ENCODE measurements at regions not wholly inside any gene's neighbourhood (a gene's known extent, or its start where the extent isn't known, plus 50 kb on each side); places are given as distances from the start of the nearest gene placed in this dataset.

DNA sequence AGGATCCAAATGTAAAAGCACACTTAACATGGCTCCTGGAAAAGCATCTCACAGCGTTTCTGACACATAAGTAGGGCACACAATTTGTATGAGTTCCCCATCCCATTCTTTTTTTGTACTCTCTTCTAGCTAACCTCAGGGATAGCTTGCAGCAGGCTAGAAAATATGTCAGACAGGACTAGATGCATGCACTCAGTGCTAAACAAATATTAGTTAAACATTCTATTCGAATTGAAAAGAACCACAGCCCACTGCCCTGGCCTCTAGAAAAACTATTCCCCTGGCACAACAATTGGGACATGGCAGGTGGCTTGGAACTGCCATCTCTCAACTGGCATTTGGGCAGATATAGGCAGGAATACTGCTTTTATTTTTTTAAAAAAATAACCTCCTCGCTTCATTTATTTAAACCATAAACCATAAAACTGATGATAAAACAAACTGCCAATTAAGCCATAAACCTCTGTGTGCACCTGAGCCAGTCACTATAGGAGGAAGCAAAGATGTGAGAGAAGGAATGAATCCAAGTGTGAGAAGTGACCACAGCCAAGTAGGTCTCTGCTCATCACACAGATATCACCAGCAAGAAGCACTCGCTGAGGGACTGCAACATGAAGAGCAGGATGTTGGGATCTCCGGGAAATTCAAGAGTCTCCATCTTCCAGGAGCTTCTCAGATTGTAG is 394.1 kb downstream of the NEBL start (continued):
- TF ChIP-seq, protein P1, sequence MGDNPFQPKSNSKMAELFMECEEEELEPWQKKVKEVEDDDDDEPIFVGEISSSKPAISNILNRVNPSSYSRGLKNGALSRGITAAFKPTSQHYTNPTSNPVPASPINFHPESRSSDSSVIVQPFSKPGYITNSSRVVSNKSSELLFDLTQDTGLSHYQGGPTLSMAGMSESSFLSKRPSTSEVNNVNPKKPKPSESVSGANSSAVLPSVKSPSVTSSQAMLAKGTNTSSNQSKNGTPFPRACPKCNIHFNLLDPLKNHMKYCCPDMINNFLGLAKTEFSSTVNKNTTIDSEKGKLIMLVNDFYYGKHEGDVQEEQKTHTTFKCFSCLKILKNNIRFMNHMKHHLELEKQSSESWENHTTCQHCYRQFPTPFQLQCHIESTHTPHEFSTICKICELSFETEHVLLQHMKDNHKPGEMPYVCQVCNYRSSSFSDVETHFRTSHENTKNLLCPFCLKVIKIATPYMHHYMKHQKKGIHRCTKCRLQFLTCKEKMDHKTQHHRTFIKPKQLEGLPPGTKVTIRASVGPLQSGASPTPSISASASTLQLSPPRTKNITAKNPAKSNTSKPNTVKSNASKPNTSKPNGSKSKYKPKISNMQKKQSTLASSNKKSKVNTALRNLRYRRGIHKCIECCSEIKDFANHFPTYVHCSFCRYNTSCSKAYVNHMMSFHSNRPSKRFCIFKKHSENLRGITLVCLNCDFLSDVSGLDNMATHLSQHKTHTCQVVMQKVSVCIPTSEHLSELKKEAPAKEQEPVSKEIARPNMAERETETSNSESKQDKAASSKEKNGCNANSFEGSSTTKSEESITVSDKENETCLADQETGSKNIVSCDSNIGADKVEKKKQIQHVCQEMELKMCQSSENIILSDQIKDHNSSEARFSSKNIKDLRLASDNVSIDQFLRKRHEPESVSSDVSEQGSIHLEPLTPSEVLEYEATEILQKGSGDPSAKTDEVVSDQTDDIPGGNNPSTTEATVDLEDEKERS (CRISPR knock-in tag; IDR thresholded peaks at IDR 0.05): no peak
- no peak for TF ChIP-seq FOXA1 (IDR thresholded peaks at IDR 0.05)
- TF ChIP-seq FOXA1 (CRISPR knock-in tag; IDR thresholded peaks at IDR 0.05): no peak
- no peak for TF ChIP-seq ZFAT (CRISPR knock-in tag; conservative IDR thresholded peaks at IDR 0.05)
- TF ChIP-seq ZNF546 (CRISPR knock-in tag; conservative IDR thresholded peaks at IDR 0.05): no peak
- no peak for TF ChIP-seq ARID2 (CRISPR knock-in tag; IDR thresholded peaks at IDR 0.05; ENCODE audit: borderline replicate concordance)
- no peak for TF ChIP-seq ZNF598 (CRISPR knock-in tag; IDR thresholded peaks at IDR 0.05; ENCODE audit: borderline replicate concordance)
- TF ChIP-seq, protein P2, sequence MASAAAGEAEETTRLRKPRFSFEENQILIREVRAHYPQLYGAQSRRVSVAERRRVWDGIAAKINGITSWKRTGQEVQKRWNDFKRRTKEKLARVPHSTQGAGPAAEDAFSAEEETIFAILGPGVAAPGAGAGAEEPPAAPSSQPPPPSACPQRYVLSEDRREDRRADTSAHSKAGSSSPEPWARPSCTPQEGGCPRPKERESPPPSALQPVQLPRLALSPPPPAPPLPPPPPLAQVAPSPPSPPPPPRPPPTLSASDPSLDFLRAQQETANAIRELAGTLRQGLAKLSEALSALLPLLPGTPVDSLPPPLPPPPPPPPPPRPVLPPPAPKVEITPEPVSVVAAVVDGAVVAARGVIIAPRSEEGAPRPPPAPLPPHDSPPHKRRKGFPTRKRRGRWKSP (CRISPR knock-in tag; IDR thresholded peaks at IDR 0.05): no peak
- TF ChIP-seq FOXK2 (IDR thresholded peaks at IDR 0.05): no peak

DNA sequence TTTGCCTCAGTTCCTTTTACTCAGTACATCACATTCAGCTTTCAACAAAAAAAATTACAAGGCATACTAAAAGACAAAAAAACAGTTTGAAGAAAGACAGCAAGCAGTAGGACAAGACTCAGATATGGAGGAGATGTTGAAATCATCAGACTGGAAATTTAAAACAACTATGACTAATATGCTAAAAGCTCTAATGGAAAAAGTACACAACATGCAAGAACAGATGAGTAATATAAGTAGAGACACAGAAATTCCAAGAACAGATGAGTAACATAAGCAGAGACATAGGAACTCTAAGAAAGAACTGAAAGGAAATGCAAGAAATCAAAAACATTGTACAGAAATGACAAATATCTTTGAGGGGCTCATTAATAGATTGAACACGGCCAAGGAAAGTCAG is 402.6 kb downstream of the NEBL start:
- in situ Hi-C loops (cut with HindIII; ENCODE audit: extremely low pct_ligation_motif_present, low pct_unique_long_range_greater_than_20kb) (no loop called here), intact Hi-C loops (cut with micrococcal nuclease; ENCODE audit: unreplicated experiment) (no loop called here)
- H3K9ac ChIP-seq (ENCODE audit: insufficient read depth, low read depth, low read length): no peak overlapping the region
- ChIA-PET POLR2A (no interaction called here), CTCF (ENCODE audit: low intra/inter-chr PET ratio, low total read pairs) (no interaction called here)
- FAIRE-seq (no peak), DNase-seq (ENCODE audit: low spot score) (no peak), ATAC-seq (no peak)
- H3K27ac ChIP-seq (ENCODE audit: extremely low read length, insufficient read depth, low read length): no peak overlapping the region
- H4K20me1 ChIP-seq (ENCODE audit: insufficient read depth, low read length): no peaks in the 10 kb centered on the region
- BruUV-seq (replicated peaks): no TSS peak
- H3K9me3 ChIP-seq (ENCODE audit: low read length): peaks cover 32% of the 10 kb centered on the region
- H3K79me2 ChIP-seq (ENCODE audit: insufficient read depth, low read length): no peaks in the 10 kb centered on the region
- no peak overlapping the region for H3K4me3 ChIP-seq (replicated peaks in 1 of 3; ENCODE audit: insufficient read depth in 1 of 3, low read depth in 2 of 3, low read length in 3 of 3)
- H3K36me3 ChIP-seq (replicated peaks in 1 of 2; ENCODE audit: control insufficient read depth in 1 of 2, insufficient read depth in 2 of 2, low read length in 2 of 2): no peaks in the 10 kb centered on the region
- H3K4me1 ChIP-seq (ENCODE audit: insufficient read depth, low read length): no peaks in the 10 kb centered on the region
- WGBS (ENCODE audit: low lambda C conversion rate): 0% methylated on average over 1 of the region's 1 CpG
- no peak overlapping the region for H2AFZ ChIP-seq (ENCODE audit: low read length)
- H3K27me3 ChIP-seq (ENCODE audit: control insufficient read depth in 1 of 2, insufficient read depth in 2 of 2, low read length in 2 of 2): no peaks in the 10 kb centered on the region
- H3K4me2 ChIP-seq (ENCODE audit: low read depth, low read length): no peak overlapping the region
- TF ChIP-seq, protein P3, sequence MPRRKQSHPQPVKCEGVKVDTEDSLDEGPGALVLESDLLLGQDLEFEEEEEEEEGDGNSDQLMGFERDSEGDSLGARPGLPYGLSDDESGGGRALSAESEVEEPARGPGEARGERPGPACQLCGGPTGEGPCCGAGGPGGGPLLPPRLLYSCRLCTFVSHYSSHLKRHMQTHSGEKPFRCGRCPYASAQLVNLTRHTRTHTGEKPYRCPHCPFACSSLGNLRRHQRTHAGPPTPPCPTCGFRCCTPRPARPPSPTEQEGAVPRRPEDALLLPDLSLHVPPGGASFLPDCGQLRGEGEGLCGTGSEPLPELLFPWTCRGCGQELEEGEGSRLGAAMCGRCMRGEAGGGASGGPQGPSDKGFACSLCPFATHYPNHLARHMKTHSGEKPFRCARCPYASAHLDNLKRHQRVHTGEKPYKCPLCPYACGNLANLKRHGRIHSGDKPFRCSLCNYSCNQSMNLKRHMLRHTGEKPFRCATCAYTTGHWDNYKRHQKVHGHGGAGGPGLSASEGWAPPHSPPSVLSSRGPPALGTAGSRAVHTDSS (CRISPR knock-in tag; conservative IDR thresholded peaks at IDR 0.05): no peak
- TF ChIP-seq ZBTB3 (CRISPR knock-in tag; IDR thresholded peaks at IDR 0.05; ENCODE audit: borderline replicate concordance, low read depth) (no peak), ZNF674 (CRISPR knock-in tag; IDR thresholded peaks at IDR 0.05; ENCODE audit: low read depth) (no peak), REXO4 (CRISPR knock-in tag; IDR thresholded peaks at IDR 0.05; ENCODE audit: borderline replicate concordance) (no peak), KLF13 (CRISPR knock-in tag; IDR thresholded peaks at IDR 0.05) (no peak)
- TF ChIP-seq, protein P4, sequence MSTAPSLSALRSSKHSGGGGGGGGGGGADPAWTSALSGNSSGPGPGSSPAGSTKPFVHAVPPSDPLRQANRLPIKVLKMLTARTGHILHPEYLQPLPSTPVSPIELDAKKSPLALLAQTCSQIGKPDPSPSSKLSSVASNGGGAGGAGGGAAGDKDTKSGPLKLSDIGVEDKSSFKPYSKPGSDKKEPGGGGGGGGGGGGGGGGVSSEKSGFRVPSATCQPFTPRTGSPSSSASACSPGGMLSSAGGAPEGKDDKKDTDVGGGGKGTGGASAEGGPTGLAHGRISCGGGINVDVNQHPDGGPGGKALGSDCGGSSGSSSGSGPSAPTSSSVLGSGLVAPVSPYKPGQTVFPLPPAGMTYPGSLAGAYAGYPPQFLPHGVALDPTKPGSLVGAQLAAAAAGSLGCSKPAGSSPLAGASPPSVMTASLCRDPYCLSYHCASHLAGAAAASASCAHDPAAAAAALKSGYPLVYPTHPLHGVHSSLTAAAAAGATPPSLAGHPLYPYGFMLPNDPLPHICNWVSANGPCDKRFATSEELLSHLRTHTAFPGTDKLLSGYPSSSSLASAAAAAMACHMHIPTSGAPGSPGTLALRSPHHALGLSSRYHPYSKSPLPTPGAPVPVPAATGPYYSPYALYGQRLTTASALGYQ (CRISPR knock-in tag; IDR thresholded peaks at IDR 0.05): no peak

Data from HepG2 (cell line).